ENCODE measurements at regions not wholly inside any gene's neighbourhood (a gene's known extent, or its start where the extent isn't known, plus 50 kb on each side); places are given as distances from the start of the nearest gene placed in this dataset.

GRCh38 chr4:111639120-111639690 lies 506.0 kb upstream of the FAM241A start:
- TF ChIP-seq CTCF (IDR thresholded peaks at IDR 0.05 in 2 of 3, conservative IDR thresholded peaks at IDR 0.05 in 1 of 3; ENCODE audit: insufficient read depth in 2 of 3, low read depth in 1 of 3, low read length in 3 of 3): no peak
- TF ChIP-seq ZC3H8 (IDR thresholded peaks at IDR 0.05): no peak
- TF ChIP-seq MCM3 (IDR thresholded peaks at IDR 0.05): no peak
- TF ChIP-seq TEAD4 (IDR thresholded peaks at IDR 0.05; ENCODE audit: low read length): no peak
- TF ChIP-seq TEAD4 (CRISPR knock-in tag; IDR thresholded peaks at IDR 0.05; ENCODE audit: borderline replicate concordance): no peak
- no peak for TF ChIP-seq ZBTB33 (CRISPR knock-in tag; IDR thresholded peaks at IDR 0.05)
- no peak for TF ChIP-seq SUPT5H (IDR thresholded peaks at IDR 0.05)
- TF ChIP-seq ZNF217 (CRISPR knock-in tag; IDR thresholded peaks at IDR 0.05): no peak
- no peak for TF ChIP-seq TAF1 (IDR thresholded peaks at IDR 0.05; ENCODE audit: control insufficient read depth, extremely low read depth, insufficient read depth, low read length, severe bottlenecking)
- TF ChIP-seq TBL1XR1 (IDR thresholded peaks at IDR 0.05; ENCODE audit: low read length in 2 of 2): no peak
- no peak for TF ChIP-seq ZBTB2 (IDR thresholded peaks at IDR 0.05)
- TF ChIP-seq ZBTB43 (CRISPR knock-in tag; IDR thresholded peaks at IDR 0.05): no peak
- TF ChIP-seq SP1 (CRISPR knock-in tag; IDR thresholded peaks at IDR 0.05): no peak
- no peak for TF ChIP-seq CREB1 (IDR thresholded peaks at IDR 0.05)
- no peak for TF ChIP-seq CREB1 (CRISPR knock-in tag; IDR thresholded peaks at IDR 0.05)
- TF ChIP-seq KAT7 (CRISPR knock-in tag; IDR thresholded peaks at IDR 0.05; ENCODE audit: borderline replicate concordance): no peak
